GM23338 (cell line): ENCODE measurements at regions not wholly inside any gene's neighbourhood (a gene's known extent, or its start where the extent isn't known, plus 50 kb on each side); places are given as distances from the start of the nearest gene placed in this dataset.

Experiments
- POLR2AphosphoS5 ChIP-seq: IDR thresholded peaks from 2 replicates; pipeline ENCODE4 v1.6.1; 2016; ENCODE audit warnings: antibody characterized with exemption, low read depth
- TF ChIP-seq, protein P1 (sequence below), 2 experiments: fragments of 200-600 bp in 1 of 2; sonication (generic) in 1 of 2; conservative IDR thresholded peaks; 2 replicates each; pipeline versions ENCODE4 v1.5.1 to v1.6.1; 2016 to 2017; ENCODE audit warnings: antibody characterized with exemption in 2 of 2, low read depth in 2 of 2, mild to moderate bottlenecking in 2 of 2, moderate library complexity in 1 of 2

- TF ChIP-seq, protein P1, sequence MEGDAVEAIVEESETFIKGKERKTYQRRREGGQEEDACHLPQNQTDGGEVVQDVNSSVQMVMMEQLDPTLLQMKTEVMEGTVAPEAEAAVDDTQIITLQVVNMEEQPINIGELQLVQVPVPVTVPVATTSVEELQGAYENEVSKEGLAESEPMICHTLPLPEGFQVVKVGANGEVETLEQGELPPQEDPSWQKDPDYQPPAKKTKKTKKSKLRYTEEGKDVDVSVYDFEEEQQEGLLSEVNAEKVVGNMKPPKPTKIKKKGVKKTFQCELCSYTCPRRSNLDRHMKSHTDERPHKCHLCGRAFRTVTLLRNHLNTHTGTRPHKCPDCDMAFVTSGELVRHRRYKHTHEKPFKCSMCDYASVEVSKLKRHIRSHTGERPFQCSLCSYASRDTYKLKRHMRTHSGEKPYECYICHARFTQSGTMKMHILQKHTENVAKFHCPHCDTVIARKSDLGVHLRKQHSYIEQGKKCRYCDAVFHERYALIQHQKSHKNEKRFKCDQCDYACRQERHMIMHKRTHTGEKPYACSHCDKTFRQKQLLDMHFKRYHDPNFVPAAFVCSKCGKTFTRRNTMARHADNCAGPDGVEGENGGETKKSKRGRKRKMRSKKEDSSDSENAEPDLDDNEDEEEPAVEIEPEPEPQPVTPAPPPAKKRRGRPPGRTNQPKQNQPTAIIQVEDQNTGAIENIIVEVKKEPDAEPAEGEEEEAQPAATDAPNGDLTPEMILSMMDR (conservative IDR thresholded peaks at IDR 0.05; ENCODE audit: low read depth in 2 of 2): no peak
- no peak for TF ChIP-seq POLR2AphosphoS5
These were observed 61.2 kb downstream of the DIO3 start for GRCh38 chr14:101622251-101623076.
